GM12878 (cell line): ENCODE measurements at regions not wholly inside any gene's neighbourhood (a gene's known extent, or its start where the extent isn't known, plus 50 kb on each side); places are given as distances from the start of the nearest gene placed in this dataset.

Experiments
- ATF2 ChIP-seq: IDR thresholded peaks from 2 replicates; pipeline ENCODE4 v1.6.1; 2012; ENCODE audit warnings: low read length, inconsistent platforms
- BRCA1 ChIP-seq: IDR thresholded peaks from 2 replicates; pipeline ENCODE4 v1.6.1; 2011; ENCODE audit warnings: low read depth, low read length, improper control_type of control experiment
- CTCF ChIP-seq, 3 experiments: IDR thresholded peaks in 2 of 3; conservative IDR thresholded peaks in 1 of 3; 2 replicates each; pipeline ENCODE4 v1.5.1; 2011; ENCODE audit warnings: low read depth in 3 of 3, low read length in 3 of 3, mild to moderate bottlenecking in 3 of 3, control low read depth in 2 of 3, moderate library complexity in 2 of 3, inconsistent platforms in 1 of 3, mixed read lengths in 1 of 3; ENCODE audit not compliant: control insufficient read depth in 2 of 3, insufficient read depth in 1 of 3; ENCODE audit errors: extremely low read depth in 1 of 3
- EZH2 ChIP-seq: IDR thresholded peaks from 2 replicates; pipeline ENCODE4 v1.6.1; 2012; ENCODE audit warnings: low read depth, mild to moderate bottlenecking, control low read depth, inconsistent platforms, low read length, borderline replicate concordance; ENCODE audit not compliant: control insufficient read depth
- NFYB ChIP-seq: IDR thresholded peaks from 2 replicates; pipeline ENCODE4 v1.6.1; 2011; ENCODE audit warnings: low read depth, mild to moderate bottlenecking, low read length, improper control_type of control experiment, moderate library complexity; ENCODE audit not compliant: insufficient read depth
- NR2F1 ChIP-seq: fragments of 450-650 bp; conservative IDR thresholded peaks from 2 replicates; pipeline ENCODE4 v1.6.1; 2017; ENCODE audit warnings: mild to moderate bottlenecking
- POLR2A ChIP-seq: IDR thresholded peaks from 2 replicates; pipeline ENCODE4 v1.6.1; 2011; ENCODE audit warnings: low read depth, mild to moderate bottlenecking, low read length
- RB1 ChIP-seq: fragments of 450-650 bp; formaldehyde crosslinking; IDR thresholded peaks from 2 replicates; pipeline ENCODE4 v1.6.1; 2017; ENCODE audit warnings: mild to moderate bottlenecking, borderline replicate concordance
- SIN3A ChIP-seq: IDR thresholded peaks from 2 replicates; pipeline ENCODE4 v1.6.1; 2012; ENCODE audit warnings: low read depth, low read length, improper control_type of control experiment
- ZSCAN29 ChIP-seq: fragments of 450-650 bp; IDR thresholded peaks from 2 replicates; pipeline ENCODE4 v1.6.1; 2017; ENCODE audit warnings: mild to moderate bottlenecking, moderate library complexity

- TF ChIP-seq CTCF (IDR thresholded peaks at IDR 0.05 in 2 of 3, conservative IDR thresholded peaks at IDR 0.05 in 1 of 3; ENCODE audit: control insufficient read depth in 2 of 3, extremely low read depth in 1 of 3, insufficient read depth in 1 of 3, low read depth in 3 of 3, low read length in 3 of 3) (no peak), NR2F1 (no peak), ZSCAN29 (no peak), NFYB (no peak), EZH2 (no peak), RB1 (no peak), POLR2A (no peak), ATF2 (no peak), BRCA1 (no peak), SIN3A (no peak)
Observed at GRCh38 chr17:79508291-79508716, 102.5 kb downstream of the RBFOX3 start.
